CD14-positive monocyte (primary cell): ENCODE measurements at regions not wholly inside any gene's neighbourhood (a gene's known extent, or its start where the extent isn't known, plus 50 kb on each side); places are given as distances from the start of the nearest gene placed in this dataset.

ENCODE experiments used
- DNase-seq, 3 donors: peaks; one replicate each; pipeline ENCODE4 v3.0.0-alpha.2; 2011 to 2022
- H2AFZ ChIP-seq: 2 replicates; pipeline ENCODE4 v1.6.0; 2012; ENCODE audit warnings: mild to moderate bottlenecking, low read depth, low read length, inconsistent platforms; ENCODE audit not compliant: insufficient read depth, poor library complexity, severe bottlenecking
- H3K27ac ChIP-seq, 2 donors: 1 replicate in 1 of 2; 2 replicates in 1 of 2; pipeline ENCODE4 v1.5.1; 2012 to 2013; ENCODE audit warnings: low read length in 2 of 2, control low read depth in 1 of 2, inconsistent platforms in 1 of 2, low read depth in 1 of 2, mild to moderate bottlenecking in 1 of 2
- H3K27me3 ChIP-seq, 2 donors: one replicate each; pipeline versions ENCODE4 v1.6.0 to v1.6.1; 2011 to 2013; ENCODE audit warnings: low read length in 2 of 2; ENCODE audit not compliant: control insufficient read depth in 2 of 2, insufficient read depth in 2 of 2
- H3K36me3 ChIP-seq, 2 donors: replicated peaks in 1 of 2; 1 replicate in 1 of 2; 2 replicates in 1 of 2; pipeline versions ENCODE4 v1.5.1 to v1.6.1; 2012 to 2013; ENCODE audit warnings: low read length in 2 of 2, control low read depth in 1 of 2, inconsistent platforms in 1 of 2, mild to moderate bottlenecking in 1 of 2; ENCODE audit not compliant: insufficient read depth in 2 of 2, control insufficient read depth in 1 of 2
- H3K4me1 ChIP-seq, 2 donors: 1 replicate in 1 of 2; 2 replicates in 1 of 2; pipeline versions ENCODE4 v1.5.1 to v1.6.1; 2012 to 2013; ENCODE audit warnings: low read length in 2 of 2, control low read depth in 1 of 2, inconsistent platforms in 1 of 2, mild to moderate bottlenecking in 1 of 2, moderate library complexity in 1 of 2; ENCODE audit not compliant: insufficient read depth in 2 of 2, control insufficient read depth in 1 of 2
- H3K4me2 ChIP-seq: replicated peaks from 2 replicates; pipeline ENCODE3; 2012; ENCODE audit warnings: low read length, moderate library complexity, mild to moderate bottlenecking; ENCODE audit not compliant: poor library complexity, severe bottlenecking; ENCODE audit errors: extremely low read depth
- H3K4me3 ChIP-seq, 3 experiments: fragments of 200-600 bp in 1 of 3; sonication (generic) in 1 of 3; replicated peaks in 1 of 3; 1 replicate in 2 of 3; 2 replicates in 1 of 3; pipeline ENCODE4 v1.5.1; 2011 to 2013; ENCODE audit warnings: low read length in 3 of 3, mild to moderate bottlenecking in 3 of 3, control low read depth in 2 of 3, low read depth in 2 of 3, inconsistent platforms in 1 of 3, moderate library complexity in 1 of 3
- H3K79me2 ChIP-seq: 2 replicates; pipeline ENCODE4 v1.6.0; 2012; ENCODE audit warnings: mild to moderate bottlenecking, control low read depth, inconsistent platforms, low read length, moderate library complexity; ENCODE audit not compliant: insufficient read depth
- H3K9ac ChIP-seq: 2 replicates; pipeline ENCODE4 v1.6.0; 2017; ENCODE audit warnings: low read length, mild to moderate bottlenecking; ENCODE audit not compliant: insufficient read depth, poor library complexity, severe bottlenecking
- H3K9me3 ChIP-seq, 2 donors: replicated peaks in 1 of 2; 1 replicate in 1 of 2; 2 replicates in 1 of 2; pipeline versions ENCODE4 v1.5.1 to v1.6.1; 2012 to 2013; ENCODE audit warnings: low read length in 2 of 2, control low read depth in 1 of 2; ENCODE audit not compliant: control insufficient read depth in 1 of 2, insufficient read depth in 1 of 2
- H4K20me1 ChIP-seq: 2 replicates; pipeline ENCODE4 v1.6.0; 2012; ENCODE audit warnings: mild to moderate bottlenecking, low read length, control low read depth, moderate library complexity; ENCODE audit not compliant: insufficient read depth
- H3K27ac Mint-ChIP-seq, 7 donors: one replicate each; pipeline ENCODE4 v1.8.0; 2020; ENCODE audit warnings: mild to moderate bottlenecking in 7 of 7, mixed read lengths in 7 of 7, moderate library complexity in 6 of 7, inconsistent platforms in 2 of 7
- H3K27me3 Mint-ChIP-seq, 3 donors: one replicate each; pipeline ENCODE4 v1.8.0; 2021 to 2022; ENCODE audit warnings: low read depth in 3 of 3, mild to moderate bottlenecking in 3 of 3, mixed read lengths in 3 of 3, moderate library complexity in 3 of 3, inconsistent platforms in 1 of 3
- H3K36me3 Mint-ChIP-seq, 2 donors: one replicate each; pipeline ENCODE4 v1.8.0; 2020; ENCODE audit warnings: mixed read lengths in 2 of 2, inconsistent platforms in 1 of 2, mild to moderate bottlenecking in 1 of 2
- H3K4me1 Mint-ChIP-seq: one replicate; pipeline ENCODE4 v1.8.0; 2020; ENCODE audit warnings: mild to moderate bottlenecking, mixed read lengths
- H3K4me3 Mint-ChIP-seq, 2 donors: one replicate each; pipeline ENCODE4 v1.8.0; 2020; ENCODE audit warnings: mild to moderate bottlenecking in 2 of 2, mixed read lengths in 2 of 2, moderate library complexity in 1 of 2
- H3K9me3 Mint-ChIP-seq, 7 donors: one replicate each; pipeline ENCODE4 v1.8.0; 2020 to 2022; ENCODE audit warnings: mixed read lengths in 7 of 7, mild to moderate bottlenecking in 6 of 7, moderate library complexity in 6 of 7, inconsistent platforms in 2 of 7
- WGBS: methylation state at CpG from one replicate; pipeline ENCODE4 v1.1.5; 2013; ENCODE audit warnings: missing lambda C conversion rate; ENCODE audit not compliant: insufficient coverage; 5-methylcytosine and 5-hydroxymethylcytosine counted together
- intact Hi-C, 2 donors: fragments of 100-400 bp; cut with micrococcal nuclease; formaldehyde crosslinking; loops; one replicate each; pipeline versions ENCODE4 v1.15.0 to v1.15.1; 2023
- TF ChIP-seq, protein P1 (sequence below): fragments of 200-600 bp; IDR thresholded peaks from one replicate; pipeline ENCODE4 v1.8.0; 2022; ENCODE audit warnings: antibody characterized with exemption, mild to moderate bottlenecking

DNA sequence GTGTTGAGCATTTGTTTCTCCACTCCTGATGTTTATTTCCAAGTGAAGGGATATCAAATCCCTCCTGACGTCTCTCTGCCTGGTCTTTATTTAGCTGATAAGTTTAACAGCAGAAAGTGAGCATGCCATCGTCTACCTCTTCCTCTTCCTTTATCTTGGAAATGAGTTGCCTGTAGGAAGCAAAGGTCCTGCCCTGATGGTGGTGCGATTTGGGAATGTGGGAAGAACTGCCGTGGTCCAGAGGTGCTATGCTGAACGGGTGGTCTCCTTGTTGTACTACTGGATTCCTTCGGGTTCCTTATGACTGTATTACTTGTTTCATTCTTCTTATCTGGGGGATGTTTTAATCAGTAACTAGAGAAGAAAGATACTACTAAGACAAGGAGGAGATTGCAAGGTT is 217.5 kb downstream of the PMAIP1 start:
- TF ChIP-seq, protein P1, sequence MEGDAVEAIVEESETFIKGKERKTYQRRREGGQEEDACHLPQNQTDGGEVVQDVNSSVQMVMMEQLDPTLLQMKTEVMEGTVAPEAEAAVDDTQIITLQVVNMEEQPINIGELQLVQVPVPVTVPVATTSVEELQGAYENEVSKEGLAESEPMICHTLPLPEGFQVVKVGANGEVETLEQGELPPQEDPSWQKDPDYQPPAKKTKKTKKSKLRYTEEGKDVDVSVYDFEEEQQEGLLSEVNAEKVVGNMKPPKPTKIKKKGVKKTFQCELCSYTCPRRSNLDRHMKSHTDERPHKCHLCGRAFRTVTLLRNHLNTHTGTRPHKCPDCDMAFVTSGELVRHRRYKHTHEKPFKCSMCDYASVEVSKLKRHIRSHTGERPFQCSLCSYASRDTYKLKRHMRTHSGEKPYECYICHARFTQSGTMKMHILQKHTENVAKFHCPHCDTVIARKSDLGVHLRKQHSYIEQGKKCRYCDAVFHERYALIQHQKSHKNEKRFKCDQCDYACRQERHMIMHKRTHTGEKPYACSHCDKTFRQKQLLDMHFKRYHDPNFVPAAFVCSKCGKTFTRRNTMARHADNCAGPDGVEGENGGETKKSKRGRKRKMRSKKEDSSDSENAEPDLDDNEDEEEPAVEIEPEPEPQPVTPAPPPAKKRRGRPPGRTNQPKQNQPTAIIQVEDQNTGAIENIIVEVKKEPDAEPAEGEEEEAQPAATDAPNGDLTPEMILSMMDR = no peak
- 70% methylated on average over 2 of the region's 6 CpGs for WGBS

DNA sequence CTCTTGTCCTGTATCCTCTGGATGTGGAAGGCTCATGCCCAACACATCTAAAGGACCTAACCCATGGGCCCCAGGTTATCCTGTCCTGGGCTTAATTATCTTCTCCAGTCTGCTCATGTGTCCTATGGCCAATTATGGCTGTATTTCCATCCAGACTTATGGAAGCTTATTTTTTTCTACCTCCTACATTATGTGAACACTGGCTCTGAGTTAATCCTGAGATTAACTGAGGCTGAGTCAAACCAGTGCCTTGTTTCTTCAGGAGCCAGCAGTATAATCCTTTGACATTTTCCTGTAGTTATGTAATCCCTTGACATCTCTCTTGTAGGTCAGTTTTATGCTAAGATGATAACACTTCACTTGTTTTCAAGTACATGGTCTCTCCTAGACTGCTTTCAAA is 213.6 kb downstream of the PMAIP1 start:
- Mint-ChIP-seq H3K4me1 (no peaks in the 10 kb centered on the region), H3K27me3 (no peaks in the 10 kb centered on the region), H3K27ac (no peak overlapping the region), H3K9me3 (peaks cover 0 to 4% (median 2%) of the 10 kb centered on the region in 7 donors), H3K4me3 (no peak overlapping the region), H3K36me3 (no peaks in the 10 kb centered on the region)
- Histone ChIP-seq H3K36me3 (no peaks in the 10 kb centered on the region), H3K9me3 (no peaks in the 10 kb centered on the region), H4K20me1 (no peaks in the 10 kb centered on the region), H3K27me3 (no peaks in the 10 kb centered on the region), H3K27ac (no peak overlapping the region), H3K4me3 (no peak overlapping the region), H3K9ac (no peak overlapping the region), H2AFZ (no peak overlapping the region), H3K4me2 (no peak overlapping the region), H3K79me2 (no peaks in the 10 kb centered on the region), H3K4me1 (no peaks in the 10 kb centered on the region)
- intact Hi-C loops = no loop called here
- no peak for DNase-seq
- TF ChIP-seq, protein P1 = no peak

More for the DNA sequence above, 217.5 kb downstream of the PMAIP1 start:
- Mint-ChIP-seq H3K27me3 (no peaks in the 10 kb centered on the region), H3K36me3 (no peaks in the 10 kb centered on the region), H3K4me3 (no peak overlapping the region), H3K4me1 (peaks cover 2% of the 10 kb centered on the region), H3K9me3 (peaks cover 0 to 7% (median 1%) of the 10 kb centered on the region in 7 donors), H3K27ac (no peak overlapping the region)
- H3K9me3 ChIP-seq = no peaks in the 10 kb centered on the region
- no peaks in the 10 kb centered on the region for H3K27me3 ChIP-seq
- H2AFZ ChIP-seq = no peak overlapping the region
- no peak overlapping the region for H3K27ac ChIP-seq
- intact Hi-C loops = no loop called here
- no peaks in the 10 kb centered on the region for H3K36me3 ChIP-seq
- no peaks in the 10 kb centered on the region for H3K4me1 ChIP-seq
- H3K4me2 ChIP-seq = no peak overlapping the region
- H4K20me1 ChIP-seq = no peaks in the 10 kb centered on the region
- H3K9ac ChIP-seq = no peak overlapping the region
- no peaks in the 10 kb centered on the region for H3K79me2 ChIP-seq
- H3K4me3 ChIP-seq = no peak overlapping the region
- DNase-seq = no peak
